G401 (cell line): ENCODE measurements at regions not wholly inside any gene's neighbourhood (a gene's known extent, or its start where the extent isn't known, plus 50 kb on each side); places are given as distances from the start of the nearest gene placed in this dataset.

Experiments used
- DNase-seq: peaks from one replicate; pipeline ENCODE4 v3.0.0-alpha.2; 2015; ENCODE audit warnings: low spot score
- in situ Hi-C: cut with HindIII; loops from 2 replicates; pipeline ENCODE4 v1.10.0; 2016; ENCODE audit warnings: low sequenced_read_pairs, mixed read lengths

GRCh38 chr2:191738003-191738402, 60.1 kb downstream of the NABP1 start:
- in situ Hi-C loops: no loop called here
- DNase-seq: no peak

- DNase-seq: no peak
- in situ Hi-C loops: no loop called here
These were observed 60.7 kb downstream of the NABP1 start for GRCh38 chr2:191738667-191739066.

- DNase-seq: no peak
- in situ Hi-C loops: no loop called here
These were observed 61.3 kb downstream of the NABP1 start for GRCh38 chr2:191739194-191739593.

GRCh38 chr2:191740016-191740419, 62.1 kb downstream of the NABP1 start:
- DNase-seq: no peak

GRCh38 chr2:191740759-191741158, 62.8 kb downstream of the NABP1 start:
- in situ Hi-C loops: no loop called here
- no peak for DNase-seq

More at GRCh38 chr2:191740016-191740419, 62.1 kb downstream of the NABP1 start:
- in situ Hi-C loops: no loop called here

- in situ Hi-C loops: no loop called here
- DNase-seq: peak; percentile 44
These were observed 68.6 kb downstream of the NABP1 start for GRCh38 chr2:191746346-191747169.

- peak; percentile 7 for DNase-seq
- in situ Hi-C loops: no loop called here
These were observed 69.2 kb downstream of the NABP1 start for GRCh38 chr2:191747170-191747530.

GRCh38 chr2:191748059-191748461, 70.1 kb downstream of the NABP1 start:
- DNase-seq: no peak
- in situ Hi-C loops: no loop called here

- DNase-seq: no peak
- in situ Hi-C loops: no loop called here
These were observed 70.7 kb downstream of the NABP1 start for GRCh38 chr2:191748528-191749180.

- no peak for DNase-seq
- in situ Hi-C loops: no loop called here
These were observed 71.2 kb downstream of the NABP1 start for GRCh38 chr2:191749181-191749540.

- DNase-seq: no peak
- in situ Hi-C loops: no loop called here
These were observed 76.2 kb downstream of the NABP1 start for GRCh38 chr2:191754103-191754502.

- in situ Hi-C loops: no loop called here
- no peak for DNase-seq
These were observed 78.8 kb downstream of the NABP1 start for GRCh38 chr2:191756761-191757160.

GRCh38 chr2:191757208-191757607, 79.3 kb downstream of the NABP1 start:
- in situ Hi-C loops: no loop called here

GRCh38 chr2:191758518-191759507, 80.9 kb downstream of the NABP1 start:
- in situ Hi-C loops: no loop called here

More at GRCh38 chr2:191757208-191757607, 79.3 kb downstream of the NABP1 start:
- no peak for DNase-seq

GRCh38 chr2:191759680-191760079, 81.7 kb downstream of the NABP1 start:
- DNase-seq: no peak
- in situ Hi-C loops: no loop called here

More at GRCh38 chr2:191758518-191759507, 80.9 kb downstream of the NABP1 start:
- DNase-seq: no peak

- in situ Hi-C loops: no loop called here
- DNase-seq: no peak
These were observed 82.8 kb downstream of the NABP1 start for GRCh38 chr2:191760655-191761262.

- DNase-seq: no peak
- in situ Hi-C loops: no loop called here
These were observed 73.8 kb downstream of the CAVIN2 start for GRCh38 chr2:191773136-191773535.

GRCh38 chr2:191777351-191777750, 69.5 kb downstream of the CAVIN2 start:
- DNase-seq: no peak
- in situ Hi-C loops: no loop called here

- in situ Hi-C loops: no loop called here
- no peak for DNase-seq
These were observed 68.8 kb downstream of the CAVIN2 start for GRCh38 chr2:191778041-191778440.
